Uterus (tissue), 2 donors: ENCODE measurements at regions not wholly inside any gene's neighbourhood (a gene's known extent, or its start where the extent isn't known, plus 50 kb on each side); places are given as distances from the start of the nearest gene placed in this dataset.

ENCODE experiments used
- CTCF ChIP-seq, 4 experiments: fragments of 200-600 bp in 2 of 4; fragments of 450-650 bp in 2 of 4; sonication (generic) in 2 of 4; IDR thresholded peaks; one replicate each; pipeline ENCODE4 v1.5.1; 2016 to 2019; ENCODE audit warnings: antibody characterized with exemption in 4 of 4, mild to moderate bottlenecking in 2 of 4, moderate library complexity in 1 of 4
- POLR2A ChIP-seq, 2 donors: fragments of 450-650 bp; IDR thresholded peaks; one replicate each; pipeline ENCODE4 v1.6.1; 2016; ENCODE audit warnings: antibody characterized with exemption in 2 of 2, mild to moderate bottlenecking in 1 of 2, moderate library complexity in 1 of 2

GRCh38 chr1:208497866-208498541 is 253.8 kb upstream of the PLXNA2 start:
- TF ChIP-seq CTCF (IDR thresholded peaks at IDR 0.05) (no peak), POLR2A (IDR thresholded peaks at IDR 0.05) (no peak)
